PC-3 (cell line): ENCODE measurements at regions not wholly inside any gene's neighbourhood (a gene's known extent, or its start where the extent isn't known, plus 50 kb on each side); places are given as distances from the start of the nearest gene placed in this dataset.

Experiments
- ATAC-seq: fragments of 200-7000 bp; cut with Tn5 transposase; 2 replicates; pipeline ENCODE4 v1.9.1; 2020; ENCODE audit warnings: mild to moderate bottlenecking, moderate library complexity
- BruUV-seq: library from RNA; stranded (reverse); fragments of 400-500 nt; replicated peaks from 2 replicates; lab custom pipeline; 2021; lab: Mats Ljungman, UMichigan
- CTCF ChIA-PET: fragments of 300-600 bp; sonication (Branson Sonifier 250); formaldehyde crosslinking; loops from one replicate; lab custom pipeline; 2022; ENCODE audit warnings: antibody characterized with exemption; lab: Charles Lee
- POLR2A ChIA-PET: fragments of 300-600 bp; sonication (Branson Sonifier 250); formaldehyde crosslinking; loops from one replicate; lab custom pipeline; 2022; ENCODE audit warnings: antibody characterized with exemption; ENCODE audit not compliant: unreplicated experiment; lab: Charles Lee
- DNase-seq: peaks from one replicate; pipeline ENCODE4 v3.0.0-alpha.2; 2015
- H2AFZ ChIP-seq: fragments of 300-600 bp; sonication (generic); 2 replicates; pipeline ENCODE4 v1.6.0; 2016; ENCODE audit warnings: antibody characterized with exemption, low read length
- H3F3A ChIP-seq: fragments of 300-600 bp; sonication (generic); one replicate; pipeline ENCODE4 v1.6.0; 2017; ENCODE audit warnings: antibody characterized with exemption, low read length, control low read depth, mild to moderate bottlenecking; ENCODE audit not compliant: unreplicated experiment
- H3K27ac ChIP-seq: fragments of 300-600 bp; sonication (generic); 2 replicates; pipeline ENCODE4 v1.5.1; 2016; ENCODE audit warnings: mild to moderate bottlenecking, low read length
- H3K27me3 ChIP-seq: fragments of 300-600 bp; sonication (generic); 2 replicates; pipeline ENCODE4 v1.6.1; 2016; ENCODE audit warnings: low read length, mixed read lengths
- H3K36me3 ChIP-seq: fragments of 300-600 bp; sonication (generic); 2 replicates; pipeline ENCODE4 v1.6.1; 2016; ENCODE audit warnings: low read depth, mixed run types, low read length, mixed read lengths
- H3K4me1 ChIP-seq: fragments of 300-600 bp; sonication (generic); 2 replicates; pipeline ENCODE4 v1.5.1; 2016; ENCODE audit warnings: low read length; ENCODE audit not compliant: insufficient read depth
- H3K4me2 ChIP-seq: fragments of 300-600 bp; sonication (generic); 2 replicates; pipeline ENCODE4 v1.6.0; 2016; ENCODE audit warnings: low read length
- H3K4me3 ChIP-seq: fragments of 300-600 bp; sonication (generic); 2 replicates; pipeline ENCODE4 v1.5.1; 2016; ENCODE audit warnings: mild to moderate bottlenecking, low read length, mixed read lengths
- H3K79me2 ChIP-seq: fragments of 300-600 bp; sonication (generic); 2 replicates; pipeline ENCODE4 v1.6.1; 2017; ENCODE audit warnings: low read length, mixed read lengths
- H3K9ac ChIP-seq: fragments of 300-600 bp; sonication (generic); 2 replicates; pipeline ENCODE4 v1.6.0; 2016; ENCODE audit warnings: mild to moderate bottlenecking, low read length
- H3K9me2 ChIP-seq: fragments of 300-600 bp; sonication (generic); replicated peaks from 2 replicates; pipeline ENCODE4 v1.6.1; 2016; ENCODE audit warnings: mixed run types, low read length, mixed read lengths
- H3K9me3 ChIP-seq: fragments of 300-600 bp; sonication (generic); 2 replicates; pipeline ENCODE4 v1.6.1; 2016; ENCODE audit warnings: low read length, mixed read lengths
- H4K20me1 ChIP-seq: fragments of 300-600 bp; sonication (generic); 2 replicates; pipeline ENCODE4 v1.6.1; 2016; ENCODE audit warnings: low read length, mixed read lengths
- EZH2 ChIP-seq: fragments of 300-600 bp; sonication (generic); IDR thresholded peaks from one replicate; pipeline ENCODE4 v1.6.1; 2017; ENCODE audit warnings: antibody characterized with exemption, mild to moderate bottlenecking, low read length; ENCODE audit not compliant: unreplicated experiment
- EZH2phosphoT487 ChIP-seq: fragments of 300-600 bp; sonication (generic); IDR thresholded peaks from 2 replicates; pipeline ENCODE4 v1.6.1; 2018; ENCODE audit warnings: mild to moderate bottlenecking, antibody characterized with exemption, low read length, borderline replicate concordance
- intact Hi-C: fragments of 100-400 bp; cut with micrococcal nuclease; formaldehyde crosslinking; loops from 2 replicates; pipeline ENCODE4 v1.9.0; 2023
- TF ChIP-seq, protein P1 (sequence below): fragments of 300-600 bp; sonication (generic); conservative IDR thresholded peaks from 2 replicates; pipeline ENCODE4 v1.5.1; 2017; ENCODE audit warnings: antibody characterized with exemption, low read depth, mild to moderate bottlenecking, low read length

GRCh38 chr17:43341715-43342588 is 56.8 kb upstream of the ARL4D start:
- no peaks in the 10 kb centered on the region for H4K20me1 ChIP-seq

GRCh38 chr17:43338886-43339516 is 59.8 kb upstream of the ARL4D start:
- ChIA-PET POLR2A (interaction anchor here (0.6 to 0.7 kb wide), 2 partner anchors 23 to 29 kb away, joined by 3 to 5 read pairs; no protein-coding TSS in a partner anchor), CTCF (interaction anchor here (0.8 kb wide), 1 partner anchor 18 kb away, joined by 3 read pairs; no protein-coding TSS in a partner anchor)
- DNase-seq (peak; percentile 61), ATAC-seq (no peak)
- intact Hi-C loops = no loop called here
- no TSS peak for BruUV-seq
- no peaks in the 10 kb centered on the region for H4K20me1 ChIP-seq
- TF ChIP-seq, protein P1, sequence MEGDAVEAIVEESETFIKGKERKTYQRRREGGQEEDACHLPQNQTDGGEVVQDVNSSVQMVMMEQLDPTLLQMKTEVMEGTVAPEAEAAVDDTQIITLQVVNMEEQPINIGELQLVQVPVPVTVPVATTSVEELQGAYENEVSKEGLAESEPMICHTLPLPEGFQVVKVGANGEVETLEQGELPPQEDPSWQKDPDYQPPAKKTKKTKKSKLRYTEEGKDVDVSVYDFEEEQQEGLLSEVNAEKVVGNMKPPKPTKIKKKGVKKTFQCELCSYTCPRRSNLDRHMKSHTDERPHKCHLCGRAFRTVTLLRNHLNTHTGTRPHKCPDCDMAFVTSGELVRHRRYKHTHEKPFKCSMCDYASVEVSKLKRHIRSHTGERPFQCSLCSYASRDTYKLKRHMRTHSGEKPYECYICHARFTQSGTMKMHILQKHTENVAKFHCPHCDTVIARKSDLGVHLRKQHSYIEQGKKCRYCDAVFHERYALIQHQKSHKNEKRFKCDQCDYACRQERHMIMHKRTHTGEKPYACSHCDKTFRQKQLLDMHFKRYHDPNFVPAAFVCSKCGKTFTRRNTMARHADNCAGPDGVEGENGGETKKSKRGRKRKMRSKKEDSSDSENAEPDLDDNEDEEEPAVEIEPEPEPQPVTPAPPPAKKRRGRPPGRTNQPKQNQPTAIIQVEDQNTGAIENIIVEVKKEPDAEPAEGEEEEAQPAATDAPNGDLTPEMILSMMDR = peak; percentile 57
- TF ChIP-seq EZH2phosphoT487 (no peak), EZH2 (no peak)
- H3F3A ChIP-seq = peaks cover 4% of the 10 kb centered on the region
- H3K27me3 ChIP-seq = no peaks in the 10 kb centered on the region
- no peak overlapping the region for H3K27ac ChIP-seq
- no peak overlapping the region for H3K4me2 ChIP-seq
- no peak overlapping the region for H3K9ac ChIP-seq
- no peak overlapping the region for H3K4me3 ChIP-seq
- H3K79me2 ChIP-seq = no peaks in the 10 kb centered on the region
- peaks cover 15% of the 10 kb centered on the region for H3K4me1 ChIP-seq
- no peaks in the 10 kb centered on the region for H3K36me3 ChIP-seq
- H3K9me2 ChIP-seq = no peaks in the 10 kb centered on the region
- H3K9me3 ChIP-seq = no peaks in the 10 kb centered on the region
- H2AFZ ChIP-seq = no peak overlapping the region

More at GRCh38 chr17:43341715-43342588, 56.8 kb upstream of the ARL4D start:
- H3F3A ChIP-seq = peaks cover 4% of the 10 kb centered on the region
- TF ChIP-seq, protein P1 = no peak
- TF ChIP-seq EZH2phosphoT487 = no peak
- BruUV-seq = no TSS peak
- ATAC-seq (peak; percentile 81), DNase-seq (peak; percentile 72)
- no peaks in the 10 kb centered on the region for H3K79me2 ChIP-seq
- CTCF ChIA-PET = interaction anchor here (0.8 kb wide), 1 partner anchor 15 kb away, joined by 4 read pairs; no protein-coding TSS in a partner anchor
- H3K4me1 ChIP-seq = peaks cover 15% of the 10 kb centered on the region
- H3K36me3 ChIP-seq = no peaks in the 10 kb centered on the region
- H3K4me2 ChIP-seq = peak overlapping the region; percentile 44
- no peak overlapping the region for H3K4me3 ChIP-seq
- no peaks in the 10 kb centered on the region for H3K9me2 ChIP-seq
- peak overlapping the region; percentile 11; the same call in 1 of the 2 replicates for H3K27ac ChIP-seq
- no peaks in the 10 kb centered on the region for H3K9me3 ChIP-seq
- POLR2A ChIA-PET = interaction anchor here (1.1 kb wide), 2 partner anchors 19 to 26 kb away, joined by 6 to 7 read pairs; no protein-coding TSS in a partner anchor
- H2AFZ ChIP-seq = no peak overlapping the region
- intact Hi-C loops = no loop called here
- H3K9ac ChIP-seq = no peak overlapping the region
- no peaks in the 10 kb centered on the region for H3K27me3 ChIP-seq
